ENCODE measurements at regions not wholly inside any gene's neighbourhood (a gene's known extent, or its start where the extent isn't known, plus 50 kb on each side); places are given as distances from the start of the nearest gene placed in this dataset.

- no peak for TF ChIP-seq CTCF (IDR thresholded peaks at IDR 0.05)
- TF ChIP-seq POLR2A (IDR thresholded peaks at IDR 0.05) = no peak
Measured at GRCh38 chr18:51260118-51260517, 62.6 kb upstream of the MEX3C start.
